PC-3 (cell line): ENCODE measurements at regions not wholly inside any gene's neighbourhood (a gene's known extent, or its start where the extent isn't known, plus 50 kb on each side); places are given as distances from the start of the nearest gene placed in this dataset.

Source experiments
- ATAC-seq: fragments of 200-7000 bp; cut with Tn5 transposase; 2 replicates; pipeline ENCODE4 v1.9.1; 2020; ENCODE audit warnings: mild to moderate bottlenecking, moderate library complexity
- BruUV-seq: library from RNA; stranded (reverse); fragments of 400-500 nt; replicated peaks from 2 replicates; lab custom pipeline; 2021; lab: Mats Ljungman, UMichigan
- CTCF ChIA-PET: fragments of 300-600 bp; sonication (Branson Sonifier 250); formaldehyde crosslinking; loops from one replicate; lab custom pipeline; 2022; ENCODE audit warnings: antibody characterized with exemption; lab: Charles Lee
- POLR2A ChIA-PET: fragments of 300-600 bp; sonication (Branson Sonifier 250); formaldehyde crosslinking; loops from one replicate; lab custom pipeline; 2022; ENCODE audit warnings: antibody characterized with exemption; ENCODE audit not compliant: unreplicated experiment; lab: Charles Lee
- DNase-seq: peaks from one replicate; pipeline ENCODE4 v3.0.0-alpha.2; 2015
- H2AFZ ChIP-seq: fragments of 300-600 bp; sonication (generic); 2 replicates; pipeline ENCODE4 v1.6.0; 2016; ENCODE audit warnings: antibody characterized with exemption, low read length
- H3F3A ChIP-seq: fragments of 300-600 bp; sonication (generic); one replicate; pipeline ENCODE4 v1.6.0; 2017; ENCODE audit warnings: antibody characterized with exemption, low read length, control low read depth, mild to moderate bottlenecking; ENCODE audit not compliant: unreplicated experiment
- H3K27ac ChIP-seq: fragments of 300-600 bp; sonication (generic); 2 replicates; pipeline ENCODE4 v1.5.1; 2016; ENCODE audit warnings: mild to moderate bottlenecking, low read length
- H3K27me3 ChIP-seq: fragments of 300-600 bp; sonication (generic); 2 replicates; pipeline ENCODE4 v1.6.1; 2016; ENCODE audit warnings: low read length, mixed read lengths
- H3K36me3 ChIP-seq: fragments of 300-600 bp; sonication (generic); 2 replicates; pipeline ENCODE4 v1.6.1; 2016; ENCODE audit warnings: low read depth, mixed run types, low read length, mixed read lengths
- H3K4me1 ChIP-seq: fragments of 300-600 bp; sonication (generic); 2 replicates; pipeline ENCODE4 v1.5.1; 2016; ENCODE audit warnings: low read length; ENCODE audit not compliant: insufficient read depth
- H3K4me2 ChIP-seq: fragments of 300-600 bp; sonication (generic); 2 replicates; pipeline ENCODE4 v1.6.0; 2016; ENCODE audit warnings: low read length
- H3K4me3 ChIP-seq: fragments of 300-600 bp; sonication (generic); 2 replicates; pipeline ENCODE4 v1.5.1; 2016; ENCODE audit warnings: mild to moderate bottlenecking, low read length, mixed read lengths
- H3K79me2 ChIP-seq: fragments of 300-600 bp; sonication (generic); 2 replicates; pipeline ENCODE4 v1.6.1; 2017; ENCODE audit warnings: low read length, mixed read lengths
- H3K9ac ChIP-seq: fragments of 300-600 bp; sonication (generic); 2 replicates; pipeline ENCODE4 v1.6.0; 2016; ENCODE audit warnings: mild to moderate bottlenecking, low read length
- H3K9me2 ChIP-seq: fragments of 300-600 bp; sonication (generic); replicated peaks from 2 replicates; pipeline ENCODE4 v1.6.1; 2016; ENCODE audit warnings: mixed run types, low read length, mixed read lengths
- H3K9me3 ChIP-seq: fragments of 300-600 bp; sonication (generic); 2 replicates; pipeline ENCODE4 v1.6.1; 2016; ENCODE audit warnings: low read length, mixed read lengths
- H4K20me1 ChIP-seq: fragments of 300-600 bp; sonication (generic); 2 replicates; pipeline ENCODE4 v1.6.1; 2016; ENCODE audit warnings: low read length, mixed read lengths
- CTCF ChIP-seq: fragments of 300-600 bp; sonication (generic); conservative IDR thresholded peaks from 2 replicates; pipeline ENCODE4 v1.5.1; 2017; ENCODE audit warnings: antibody characterized with exemption, low read depth, mild to moderate bottlenecking, low read length
- EZH2 ChIP-seq: fragments of 300-600 bp; sonication (generic); IDR thresholded peaks from one replicate; pipeline ENCODE4 v1.6.1; 2017; ENCODE audit warnings: antibody characterized with exemption, mild to moderate bottlenecking, low read length; ENCODE audit not compliant: unreplicated experiment
- EZH2phosphoT487 ChIP-seq: fragments of 300-600 bp; sonication (generic); IDR thresholded peaks from 2 replicates; pipeline ENCODE4 v1.6.1; 2018; ENCODE audit warnings: mild to moderate bottlenecking, antibody characterized with exemption, low read length, borderline replicate concordance
- intact Hi-C: fragments of 100-400 bp; cut with micrococcal nuclease; formaldehyde crosslinking; loops from 2 replicates; pipeline ENCODE4 v1.9.0; 2023

GRCh38 chr1:38275960-38276359 lies 229.4 kb upstream of the POU3F1 start:
- H3F3A ChIP-seq, result no peaks in the 10 kb centered on the region
- CTCF ChIA-PET, result no interaction called here

GRCh38 chr1:38274974-38275373 lies 228.4 kb upstream of the POU3F1 start:
- Histone ChIP-seq H3K9me3 (peaks cover 4% of the 10 kb centered on the region; the same call in 1 of the 2 replicates), H3K9ac (no peak overlapping the region), H3K36me3 (no peaks in the 10 kb centered on the region), H2AFZ (no peak overlapping the region), H3K27ac (no peak overlapping the region), H3K27me3 (peaks cover 42% of the 10 kb centered on the region), H4K20me1 (no peaks in the 10 kb centered on the region), H3K4me1 (no peaks in the 10 kb centered on the region), H3K4me3 (no peak overlapping the region), H3F3A (no peaks in the 10 kb centered on the region), H3K4me2 (no peak overlapping the region), H3K9me2 (no peaks in the 10 kb centered on the region), H3K79me2 (no peaks in the 10 kb centered on the region)
- intact Hi-C loops, result no loop called here
- ChIA-PET CTCF (no interaction called here), POLR2A (no interaction called here)
- ATAC-seq (no peak), DNase-seq (no peak)
- no TSS peak for BruUV-seq
- TF ChIP-seq EZH2 (no peak), CTCF (no peak), EZH2phosphoT487 (no peak)

More at GRCh38 chr1:38275960-38276359, 229.4 kb upstream of the POU3F1 start:
- intact Hi-C loops, result no loop called here
- no peak overlapping the region for H3K9ac ChIP-seq
- no TSS peak for BruUV-seq
- no peak overlapping the region for H3K4me2 ChIP-seq
- no peaks in the 10 kb centered on the region for H4K20me1 ChIP-seq
- POLR2A ChIA-PET, result no interaction called here
- no peaks in the 10 kb centered on the region for H3K79me2 ChIP-seq
- H3K27ac ChIP-seq, result no peak overlapping the region
- DNase-seq (no peak), ATAC-seq (no peak)
- H3K4me1 ChIP-seq, result no peaks in the 10 kb centered on the region
- H3K27me3 ChIP-seq, result peaks cover 36% of the 10 kb centered on the region
- no peaks in the 10 kb centered on the region for H3K9me2 ChIP-seq
- no peak for TF ChIP-seq EZH2
- TF ChIP-seq CTCF, result no peak
- no peak for TF ChIP-seq EZH2phosphoT487
- no peaks in the 10 kb centered on the region for H3K36me3 ChIP-seq
- H3K9me3 ChIP-seq, result peaks cover 4% of the 10 kb centered on the region; the same call in 1 of the 2 replicates
- H3K4me3 ChIP-seq, result no peak overlapping the region
- H2AFZ ChIP-seq, result no peak overlapping the region

- DNase-seq (no peak), ATAC-seq (no peak)
- no peaks in the 10 kb centered on the region for H3K36me3 ChIP-seq
- POLR2A ChIA-PET, result no interaction called here
- no peak overlapping the region for H3K27ac ChIP-seq
- H3F3A ChIP-seq, result no peaks in the 10 kb centered on the region
- no peaks in the 10 kb centered on the region for H3K9me2 ChIP-seq
- no peak overlapping the region for H2AFZ ChIP-seq
- TF ChIP-seq EZH2phosphoT487 (no peak), EZH2 (no peak), CTCF (no peak)
- H3K4me1 ChIP-seq, result no peaks in the 10 kb centered on the region
- no peak overlapping the region for H3K9ac ChIP-seq
- intact Hi-C loops, result no loop called here
- CTCF ChIA-PET, result no interaction called here
- no peak overlapping the region for H3K4me2 ChIP-seq
- no TSS peak for BruUV-seq
- H3K9me3 ChIP-seq, result no peaks in the 10 kb centered on the region
- no peak overlapping the region for H3K4me3 ChIP-seq
- no peaks in the 10 kb centered on the region for H3K79me2 ChIP-seq
- no peaks in the 10 kb centered on the region for H4K20me1 ChIP-seq
- H3K27me3 ChIP-seq, result peaks cover 53% of the 10 kb centered on the region
Observed at GRCh38 chr1:38273196-38273804, 226.7 kb upstream of the POU3F1 start.
